NCI-H510A treated with DMSO at 0.1 percent for 48 hours (cell line): ENCODE measurements at regions not wholly inside any gene's neighbourhood (a gene's known extent, or its start where the extent isn't known, plus 50 kb on each side); places are given as distances from the start of the nearest gene placed in this dataset.

ENCODE experiments used
- DNase-seq: peaks from one replicate; lab custom pipeline; 2025; lab: John Stamatoyannopoulos, UW

GRCh38 chr6:4405621-4406212 lies 270.3 kb upstream of the ECI2 start:
- DNase-seq = no peak

GRCh38 chr6:4404415-4404814 lies 269.0 kb upstream of the ECI2 start:
- DNase-seq = no peak

- no peak for DNase-seq
Observed at GRCh38 chr6:4403828-4404227, 268.5 kb upstream of the ECI2 start.

- DNase-seq = no peak
Observed at GRCh38 chr6:4403023-4403752, 267.8 kb upstream of the ECI2 start.

GRCh38 chr6:4402477-4402976 lies 267.2 kb upstream of the ECI2 start:
- DNase-seq = no peak

- no peak for DNase-seq
Observed at GRCh38 chr6:4401408-4402368, 266.3 kb upstream of the ECI2 start.

- DNase-seq = no peak
Observed at GRCh38 chr6:4399656-4400055, 264.3 kb upstream of the ECI2 start.

GRCh38 chr6:4398791-4399190 lies 263.4 kb upstream of the ECI2 start:
- DNase-seq = no peak

- no peak for DNase-seq
Observed at GRCh38 chr6:4397307-4397706, 261.9 kb upstream of the ECI2 start.

- DNase-seq = no peak
Observed at GRCh38 chr6:4396044-4396443, 260.7 kb upstream of the ECI2 start.

- no peak for DNase-seq
Observed at GRCh38 chr6:4395386-4395785, 260.0 kb upstream of the ECI2 start.

GRCh38 chr6:4394786-4395185 lies 259.4 kb upstream of the ECI2 start:
- DNase-seq = peak; percentile 88

GRCh38 chr6:4388675-4389074 lies 253.3 kb upstream of the ECI2 start:
- DNase-seq = no peak

GRCh38 chr6:4384656-4385055 lies 249.3 kb upstream of the ECI2 start:
- no peak for DNase-seq

GRCh38 chr6:4383910-4384638 lies 248.7 kb upstream of the ECI2 start:
- no peak for DNase-seq

- no peak for DNase-seq
Observed at GRCh38 chr6:4382362-4382853, 247.0 kb upstream of the ECI2 start.

GRCh38 chr6:4381381-4381780 lies 246.0 kb upstream of the ECI2 start:
- no peak for DNase-seq

- DNase-seq = no peak
Observed at GRCh38 chr6:4380881-4381281, 245.5 kb upstream of the ECI2 start.

GRCh38 chr6:4379958-4380357 lies 244.6 kb upstream of the ECI2 start:
- no peak for DNase-seq

- DNase-seq = no peak
Observed at GRCh38 chr6:4378319-4378996, 243.1 kb upstream of the ECI2 start.

- DNase-seq = no peak
Observed at GRCh38 chr6:4377603-4378002, 242.2 kb upstream of the ECI2 start.
